MM.1S (cell line): ENCODE measurements at regions not wholly inside any gene's neighbourhood (a gene's known extent, or its start where the extent isn't known, plus 50 kb on each side); places are given as distances from the start of the nearest gene placed in this dataset.

Experiments
- CTCF ChIP-seq: fragments of 300-600 bp; sonication (generic); IDR thresholded peaks from 2 replicates; pipeline ENCODE4 v1.5.1; 2016; ENCODE audit warnings: antibody characterized with exemption, low read length, mixed read lengths
- EZH2 ChIP-seq: fragments of 300-600 bp; sonication (generic); optimal IDR thresholded peaks from 2 replicates; pipeline ENCODE3; 2017; ENCODE audit warnings: low read depth, mild to moderate bottlenecking, antibody characterized with exemption, low read length, mixed read lengths

- TF ChIP-seq CTCF (no peak), EZH2 (no peak)
Measured at GRCh38 chrX:40513835-40514234, 66.9 kb upstream of the ATP6AP2 start.
